Loucy (cell line): ENCODE measurements at regions not wholly inside any gene's neighbourhood (a gene's known extent, or its start where the extent isn't known, plus 50 kb on each side); places are given as distances from the start of the nearest gene placed in this dataset.
"Not testable (repeated sequence)": the region's sequence is repeated elsewhere in the genome, so short reads cannot be mapped to it uniquely, and the experiment has no call there.

Experiments
- H2AFZ ChIP-seq: fragments of 200-600 bp; sonication (generic); 2 replicates; pipeline ENCODE4 v1.6.0; 2016; ENCODE audit warnings: antibody characterized with exemption, mild to moderate bottlenecking, low read length, moderate library complexity
- H3F3A ChIP-seq: fragments of 200-600 bp; 2 replicates; pipeline ENCODE4 v1.6.0; 2016; ENCODE audit warnings: antibody characterized with exemption, low read depth, mild to moderate bottlenecking
- H3K27me3 ChIP-seq: fragments of 200-600 bp; sonication (generic); 2 replicates; pipeline ENCODE4 v1.6.1; 2014; ENCODE audit warnings: low read length, mild to moderate bottlenecking; ENCODE audit not compliant: insufficient read depth, poor library complexity, severe bottlenecking
- H3K36me3 ChIP-seq: fragments of 200-600 bp; sonication (generic); 2 replicates; pipeline ENCODE4 v1.6.1; 2016; ENCODE audit warnings: low read length; ENCODE audit not compliant: insufficient read depth
- H3K4me1 ChIP-seq: fragments of 200-600 bp; sonication (generic); 2 replicates; pipeline ENCODE4 v1.5.1; 2014; ENCODE audit warnings: low read length, mild to moderate bottlenecking; ENCODE audit not compliant: insufficient read depth, poor library complexity, severe bottlenecking
- H3K4me2 ChIP-seq: fragments of 200-600 bp; sonication (generic); 2 replicates; pipeline ENCODE4 v1.6.0; 2014; ENCODE audit warnings: antibody characterized with exemption, low read length, low read depth, mild to moderate bottlenecking; ENCODE audit not compliant: poor library complexity, severe bottlenecking
- H3K4me3 ChIP-seq: fragments of 200-600 bp; sonication (generic); 2 replicates; pipeline ENCODE4 v1.5.1; 2014; ENCODE audit warnings: low read length, mild to moderate bottlenecking, mixed read lengths; ENCODE audit not compliant: poor library complexity, severe bottlenecking
- H3K79me2 ChIP-seq: fragments of 200-600 bp; sonication (generic); 2 replicates; pipeline ENCODE4 v1.6.1; 2014; ENCODE audit warnings: low read length; ENCODE audit not compliant: insufficient read depth
- H3K9ac ChIP-seq: fragments of 200-600 bp; sonication (generic); 2 replicates; pipeline ENCODE4 v1.6.0; 2014; ENCODE audit warnings: mild to moderate bottlenecking, low read depth, low read length, moderate library complexity; ENCODE audit not compliant: poor library complexity, severe bottlenecking
- H3K9me2 ChIP-seq: fragments of 200-600 bp; sonication (generic); replicated peaks from 2 replicates; pipeline ENCODE4 v1.6.1; 2016; ENCODE audit warnings: low read depth, low read length, mixed read lengths
- H3K9me3 ChIP-seq: fragments of 200-600 bp; sonication (generic); 2 replicates; pipeline ENCODE4 v1.6.1; 2014; ENCODE audit warnings: mild to moderate bottlenecking, antibody characterized with exemption, low read length, low read depth; ENCODE audit not compliant: insufficient read depth
- H4K20me1 ChIP-seq: fragments of 200-600 bp; sonication (generic); 2 replicates; pipeline ENCODE4 v1.6.0; 2014; ENCODE audit warnings: antibody characterized with exemption, low read length, mild to moderate bottlenecking; ENCODE audit not compliant: insufficient read depth, poor library complexity, severe bottlenecking
- EZH2phosphoT487 ChIP-seq: fragments of 200-600 bp; IDR thresholded peaks from 2 replicates; pipeline ENCODE4 v1.6.1; 2018; ENCODE audit warnings: antibody characterized with exemption, mild to moderate bottlenecking, moderate library complexity, borderline replicate concordance
- TF ChIP-seq, protein P1 (sequence below): fragments of 200-600 bp; sonication (generic); conservative IDR thresholded peaks from 2 replicates; pipeline ENCODE4 v1.5.1; 2014; ENCODE audit warnings: mild to moderate bottlenecking, antibody characterized with exemption, low read length

DNA sequence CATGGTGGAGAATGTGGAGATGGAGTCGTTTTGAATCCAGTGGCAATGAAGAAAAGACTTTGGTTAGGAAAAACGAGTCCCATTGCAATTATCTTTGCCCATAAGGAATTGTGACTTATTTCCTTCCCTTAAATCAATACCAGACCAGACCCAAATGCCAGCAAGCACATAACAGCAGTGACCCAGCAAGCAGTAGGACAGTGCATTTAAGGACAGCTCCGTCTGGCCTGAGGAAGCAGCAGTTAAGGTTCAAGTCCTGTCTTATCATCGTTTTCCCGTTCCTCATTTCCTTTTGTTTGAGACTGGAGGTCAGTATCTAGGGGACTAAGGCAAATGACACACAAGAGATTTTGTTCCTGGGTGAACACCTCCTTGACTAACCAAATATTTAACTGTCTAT, 74.6 kb upstream of the FAM20A start:
- Histone ChIP-seq H3K27me3 (no peaks in the 10 kb centered on the region), H3K9me3 (no peaks in the 10 kb centered on the region), H4K20me1 (no peaks in the 10 kb centered on the region), H2AFZ (no peak overlapping the region), H3K36me3 (no peaks in the 10 kb centered on the region), H3K9me2 (no peaks in the 10 kb centered on the region), H3K4me3 (no peak overlapping the region), H3K4me2 (no peak overlapping the region), H3K9ac (no peak overlapping the region), H3K4me1 (no peaks in the 10 kb centered on the region), H3K79me2 (no peaks in the 10 kb centered on the region), H3F3A (no peaks in the 10 kb centered on the region)
- TF ChIP-seq, protein P1, sequence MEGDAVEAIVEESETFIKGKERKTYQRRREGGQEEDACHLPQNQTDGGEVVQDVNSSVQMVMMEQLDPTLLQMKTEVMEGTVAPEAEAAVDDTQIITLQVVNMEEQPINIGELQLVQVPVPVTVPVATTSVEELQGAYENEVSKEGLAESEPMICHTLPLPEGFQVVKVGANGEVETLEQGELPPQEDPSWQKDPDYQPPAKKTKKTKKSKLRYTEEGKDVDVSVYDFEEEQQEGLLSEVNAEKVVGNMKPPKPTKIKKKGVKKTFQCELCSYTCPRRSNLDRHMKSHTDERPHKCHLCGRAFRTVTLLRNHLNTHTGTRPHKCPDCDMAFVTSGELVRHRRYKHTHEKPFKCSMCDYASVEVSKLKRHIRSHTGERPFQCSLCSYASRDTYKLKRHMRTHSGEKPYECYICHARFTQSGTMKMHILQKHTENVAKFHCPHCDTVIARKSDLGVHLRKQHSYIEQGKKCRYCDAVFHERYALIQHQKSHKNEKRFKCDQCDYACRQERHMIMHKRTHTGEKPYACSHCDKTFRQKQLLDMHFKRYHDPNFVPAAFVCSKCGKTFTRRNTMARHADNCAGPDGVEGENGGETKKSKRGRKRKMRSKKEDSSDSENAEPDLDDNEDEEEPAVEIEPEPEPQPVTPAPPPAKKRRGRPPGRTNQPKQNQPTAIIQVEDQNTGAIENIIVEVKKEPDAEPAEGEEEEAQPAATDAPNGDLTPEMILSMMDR = no peak
- TF ChIP-seq EZH2phosphoT487 = no peak

DNA sequence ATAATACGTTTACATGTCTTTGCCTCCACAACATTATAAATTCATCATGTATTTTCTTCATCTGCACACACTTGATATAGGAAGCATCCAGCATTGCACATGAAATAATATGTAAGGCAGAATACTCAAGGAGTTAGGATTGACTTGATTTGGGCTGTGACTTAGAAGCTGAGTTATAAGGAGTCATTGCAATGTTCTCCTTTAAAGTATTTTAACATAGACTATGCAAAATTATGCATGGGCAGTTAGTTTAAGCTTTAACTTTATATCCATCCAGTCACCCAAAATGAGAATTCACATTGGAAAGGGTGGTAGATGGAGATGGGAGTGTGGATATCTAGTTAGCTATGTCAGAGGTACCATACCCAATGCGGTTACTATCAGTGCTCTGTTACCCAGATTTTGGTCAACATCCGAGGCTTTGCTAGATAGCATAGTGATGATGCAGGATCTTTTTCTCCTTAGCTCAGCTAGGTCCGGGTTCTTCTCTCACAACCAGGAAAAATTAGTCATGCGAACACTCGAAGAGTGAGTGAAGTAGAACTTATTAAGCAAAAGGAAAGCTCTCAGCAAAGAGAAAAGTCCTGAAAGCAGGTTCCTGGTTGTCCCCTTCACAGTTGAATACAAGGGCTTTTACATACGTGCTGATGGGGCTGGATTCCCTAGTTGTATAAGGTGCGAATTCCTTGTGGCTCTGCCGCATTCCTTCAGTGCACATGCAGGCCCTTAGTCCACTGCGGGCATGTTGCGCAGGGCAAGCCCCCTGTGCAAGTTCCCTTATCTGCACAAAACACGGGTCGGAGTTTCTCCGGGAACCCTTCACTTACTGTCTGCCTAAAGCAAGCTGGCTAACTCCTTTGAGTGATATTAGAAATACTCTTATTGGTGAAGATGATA, 73.1 kb upstream of the FAM20A start:
- Histone ChIP-seq H2AFZ (no peak overlapping the region), H4K20me1 (no peaks in the 10 kb centered on the region), H3K9ac (no peak overlapping the region), H3K27me3 (no peaks in the 10 kb centered on the region), H3K4me3 (no peak overlapping the region), H3K4me2 (no peak overlapping the region), H3K9me2 (no peaks in the 10 kb centered on the region), H3K79me2 (no peaks in the 10 kb centered on the region), H3K9me3 (no peaks in the 10 kb centered on the region), H3K4me1 (no peaks in the 10 kb centered on the region), H3F3A (no peaks in the 10 kb centered on the region), H3K36me3 (no peaks in the 10 kb centered on the region)
- TF ChIP-seq, protein P1 = no peak
- TF ChIP-seq EZH2phosphoT487 = no peak

DNA sequence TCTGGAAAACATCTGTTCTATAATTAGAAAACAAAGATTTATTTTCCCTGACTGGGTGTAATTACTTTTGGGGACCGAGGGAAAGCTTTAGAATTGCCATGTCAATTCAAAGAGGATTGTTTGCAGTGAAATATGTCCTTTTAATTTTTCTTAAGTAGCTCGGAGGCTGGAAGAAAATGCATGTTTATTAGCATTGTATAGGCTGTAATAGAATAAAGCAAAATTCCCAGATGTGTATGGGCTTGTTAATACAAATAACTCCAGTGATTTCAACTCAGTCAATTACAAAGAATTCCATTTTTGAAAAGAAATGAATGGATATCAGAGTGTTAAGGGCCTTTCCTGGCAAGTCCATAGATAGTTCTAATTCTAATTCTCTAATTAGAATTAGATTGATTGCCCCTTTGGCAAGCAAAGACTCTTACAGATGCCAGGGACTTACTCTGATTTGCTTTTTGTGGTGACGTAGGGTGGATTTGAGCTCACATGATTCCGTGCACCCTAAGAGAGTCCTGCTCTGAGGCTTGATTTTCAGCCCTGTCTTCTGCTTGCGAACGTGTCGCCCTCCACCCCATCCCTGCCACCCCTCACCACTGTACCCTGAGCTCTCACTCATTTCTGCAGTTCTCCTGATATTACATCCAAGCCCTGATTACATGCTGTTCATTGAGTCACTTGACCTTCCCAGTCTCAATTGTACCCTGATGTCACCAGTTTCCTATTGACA, 70.0 kb upstream of the FAM20A start:
- H2AFZ ChIP-seq = no peak overlapping the region
- H3K9me2 ChIP-seq = no peaks in the 10 kb centered on the region
- H3K9ac ChIP-seq = no peak overlapping the region
- H3K36me3 ChIP-seq = no peaks in the 10 kb centered on the region
- H3K4me3 ChIP-seq = no peak overlapping the region
- H3F3A ChIP-seq = no peaks in the 10 kb centered on the region
- no peaks in the 10 kb centered on the region for H3K27me3 ChIP-seq
- no peaks in the 10 kb centered on the region for H3K4me1 ChIP-seq
- no peak overlapping the region for H3K4me2 ChIP-seq
- no peaks in the 10 kb centered on the region for H3K79me2 ChIP-seq
- no peak for TF ChIP-seq EZH2phosphoT487
- TF ChIP-seq, protein P1 = no peak
- no peaks in the 10 kb centered on the region for H4K20me1 ChIP-seq
- no peaks in the 10 kb centered on the region for H3K9me3 ChIP-seq

DNA sequence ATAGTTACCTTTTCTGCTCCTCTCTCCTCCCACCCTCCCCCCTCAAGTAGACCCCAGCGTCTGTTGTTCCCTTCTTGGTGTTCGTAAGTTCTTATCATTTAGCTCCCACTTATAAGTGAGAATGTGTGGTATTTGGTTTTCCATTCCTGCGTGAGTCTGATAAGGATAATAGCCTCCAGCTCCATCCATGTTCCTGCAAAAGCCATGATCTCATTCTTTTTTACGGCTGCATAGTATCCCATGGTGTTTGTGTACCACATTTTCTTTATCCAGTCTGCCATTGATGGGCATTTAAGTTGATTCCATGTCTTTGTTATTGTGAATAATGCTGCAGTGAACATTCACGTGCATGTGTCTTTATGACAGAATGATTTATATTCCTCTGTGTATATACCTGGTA, 65.3 kb upstream of the FAM20A start:
- not testable (repeated sequence) for H3K79me2 ChIP-seq, H3F3A ChIP-seq, H3K9me3 ChIP-seq, H3K9me2 ChIP-seq, H3K4me2 ChIP-seq, H4K20me1 ChIP-seq, H3K27me3 ChIP-seq, H3K4me1 ChIP-seq, H3K4me3 ChIP-seq, H2AFZ ChIP-seq, H3K36me3 ChIP-seq, H3K9ac ChIP-seq
